SK-N-SH treated with all-trans-retinoic acid at 6 μM for 48 hours (cell line): ENCODE measurements at regions not wholly inside any gene's neighbourhood (a gene's known extent, or its start where the extent isn't known, plus 50 kb on each side); places are given as distances from the start of the nearest gene placed in this dataset.

Source experiments
- ARNTL ChIP-seq: fragments of 450-650 bp; formaldehyde crosslinking; IDR thresholded peaks from 2 replicates; pipeline ENCODE4 v1.5.0; 2020; ENCODE audit warnings: low read depth, mild to moderate bottlenecking, moderate library complexity, borderline replicate concordance
- PATZ1 ChIP-seq: fragments of 250-450 bp; sonication (Bioruptor Pico); IDR thresholded peaks from 2 replicates; pipeline ENCODE4 v1.8.0; 2020; ENCODE audit warnings: mild to moderate bottlenecking, moderate library complexity, borderline replicate concordance
- TCF4 ChIP-seq: fragments of 250-450 bp; sonication (Bioruptor Pico); IDR thresholded peaks from 2 replicates; pipeline ENCODE4 v1.8.0; 2021; ENCODE audit warnings: mild to moderate bottlenecking, moderate library complexity, borderline replicate concordance
- TOX ChIP-seq: fragments of 250-450 bp; sonication (Bioruptor Pico); IDR thresholded peaks from 2 replicates; pipeline ENCODE4 v1.8.0; 2021; ENCODE audit warnings: mild to moderate bottlenecking, moderate library complexity, borderline replicate concordance

GRCh38 chr1:105004515-105004914, 1254.8 kb downstream of the AMY1C start:
- TF ChIP-seq TOX = no peak
- no peak for TF ChIP-seq PATZ1 (CRISPR knock-in tag)
- TF ChIP-seq ARNTL (CRISPR knock-in tag) = no peak
- no peak for TF ChIP-seq TCF4
